DMS114 treated with DMSO at 0.1 percent for 48 hours (cell line): ENCODE measurements at regions not wholly inside any gene's neighbourhood (a gene's known extent, or its start where the extent isn't known, plus 50 kb on each side); places are given as distances from the start of the nearest gene placed in this dataset.

ENCODE experiments used
- DNase-seq: peaks from one replicate; lab custom pipeline; 2025; ENCODE audit not compliant: unreplicated experiment; lab: John Stamatoyannopoulos, UW

DNA sequence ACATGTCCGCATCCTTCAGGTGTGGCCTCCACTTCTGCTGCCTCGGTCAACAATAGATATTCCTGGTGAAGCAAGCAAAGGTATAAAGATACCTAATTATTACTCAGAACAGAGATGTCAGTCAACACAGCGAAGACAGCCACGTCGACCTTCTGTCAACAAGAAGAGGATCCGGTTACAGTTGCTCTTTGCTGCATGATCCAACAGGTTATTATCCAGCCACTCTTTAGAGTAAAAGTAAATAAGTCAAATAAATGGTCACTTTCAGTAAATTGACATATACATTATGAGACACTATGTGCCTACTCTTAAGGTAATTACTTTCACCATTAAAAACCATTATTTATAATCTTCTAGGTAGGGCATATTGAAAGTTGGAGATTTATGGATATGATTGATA lies 356.8 kb upstream of the ATP11B start:
- no peak for DNase-seq

- DNase-seq: no peak
These were observed 354.9 kb upstream of the ATP11B start for GRCh38 chr3:182438398-182438797.

- no peak for DNase-seq
These were observed 353.2 kb upstream of the ATP11B start for GRCh38 chr3:182440101-182440500.

DNA sequence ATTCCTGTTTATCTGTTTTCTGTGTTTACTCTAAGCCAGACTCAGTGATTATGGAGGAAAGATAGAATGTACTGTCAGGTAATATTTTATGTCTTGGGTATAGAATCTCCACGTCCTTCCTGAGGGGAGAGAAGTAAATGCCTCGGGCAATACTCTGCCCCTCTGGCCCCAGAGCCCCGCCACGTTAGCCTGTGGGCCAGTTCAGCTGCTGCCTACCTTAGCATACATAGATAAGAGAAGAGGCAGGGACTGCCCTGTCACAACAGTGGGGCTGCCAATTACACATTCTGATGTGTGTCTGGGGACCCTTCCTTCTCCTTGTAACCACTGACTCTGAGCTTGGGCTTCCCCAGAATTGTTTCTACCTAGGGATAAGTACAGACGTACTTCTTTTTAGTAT lies 347.7 kb upstream of the ATP11B start:
- no peak for DNase-seq

GRCh38 chr3:182450942-182451787 lies 342.1 kb upstream of the ATP11B start:
- DNase-seq: no peak

GRCh38 chr3:182451871-182452270 lies 341.4 kb upstream of the ATP11B start:
- no peak for DNase-seq

DNA sequence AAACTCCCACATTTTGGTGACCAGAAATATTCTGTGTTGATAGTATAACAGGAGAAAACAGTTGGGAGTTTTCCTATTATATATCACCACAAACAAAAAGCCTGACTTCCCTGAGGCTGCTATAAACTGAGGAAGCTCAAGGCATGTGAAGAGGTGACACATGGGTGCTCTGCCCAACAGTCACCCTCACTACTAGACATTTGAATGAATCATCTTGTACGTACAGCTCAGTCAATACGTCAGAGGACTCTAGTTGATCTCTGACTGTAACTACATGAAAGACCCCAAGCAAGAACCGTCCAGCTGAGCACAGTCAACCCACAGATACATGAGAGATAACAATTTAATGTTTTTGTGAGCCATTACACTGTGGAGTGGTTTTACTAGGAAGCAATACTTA lies 338.3 kb upstream of the ATP11B start:
- DNase-seq: no peak

- no peak for DNase-seq
These were observed 333.0 kb upstream of the ATP11B start for GRCh38 chr3:182460303-182460702.

DNA sequence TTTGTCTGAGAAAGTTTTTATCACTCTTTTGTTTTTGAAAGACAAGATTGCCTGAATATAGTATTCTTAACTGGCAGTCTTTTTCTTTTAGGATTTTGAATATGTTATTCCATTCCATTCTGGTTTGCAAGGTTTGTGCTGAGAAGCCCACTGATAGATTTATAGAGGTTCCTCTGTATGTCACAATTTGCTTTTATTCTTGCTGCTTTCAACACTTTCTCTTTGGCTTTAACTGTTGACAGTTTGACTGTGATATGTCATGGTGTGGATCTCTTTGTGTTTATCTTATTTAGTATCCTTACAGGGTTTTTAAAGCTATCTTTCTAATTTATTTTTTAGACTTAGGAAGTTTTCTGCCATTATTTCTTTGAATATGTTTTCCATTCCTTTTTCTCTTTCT lies 331.2 kb upstream of the ATP11B start:
- DNase-seq: no peak

DNA sequence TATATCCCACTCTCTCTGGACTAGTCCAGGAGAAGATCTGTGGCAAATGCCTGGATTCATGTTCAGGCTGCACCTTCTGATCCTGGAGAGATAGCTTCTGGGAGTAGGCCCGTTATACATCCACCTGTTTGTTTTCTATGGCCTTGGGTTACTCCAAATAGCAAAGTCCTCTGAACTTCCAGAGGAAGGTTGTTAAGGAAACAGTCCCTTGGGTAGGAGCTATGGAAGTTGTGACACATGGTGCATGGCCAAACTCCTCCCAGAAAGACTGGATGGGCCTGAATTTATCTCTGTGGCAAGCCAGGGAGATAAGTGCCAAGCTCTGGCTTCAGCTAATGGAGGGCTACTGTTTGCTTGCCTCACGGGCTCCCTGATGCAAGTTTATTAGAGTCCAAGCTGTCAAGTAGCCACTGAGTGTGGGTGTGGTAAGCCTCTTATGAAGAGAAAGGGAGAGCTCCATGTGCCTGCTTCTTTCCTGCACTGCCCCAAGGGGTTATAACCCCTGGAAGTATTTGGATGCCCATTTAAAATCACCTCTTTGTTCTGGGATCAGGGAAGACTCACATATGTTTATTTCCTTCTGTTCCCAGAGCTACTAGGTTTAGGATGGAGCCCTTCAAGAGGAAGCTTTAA lies 328.7 kb upstream of the ATP11B start:
- DNase-seq: no peak

GRCh38 chr3:182465301-182466185 lies 327.8 kb upstream of the ATP11B start:
- no peak for DNase-seq

- DNase-seq: no peak
These were observed 324.2 kb upstream of the ATP11B start for GRCh38 chr3:182469086-182469485.

- DNase-seq: no peak
These were observed 323.1 kb upstream of the ATP11B start for GRCh38 chr3:182470187-182470586.

GRCh38 chr3:182473191-182473710 lies 320.1 kb upstream of the ATP11B start:
- no peak for DNase-seq

GRCh38 chr3:182478369-182478768 lies 314.9 kb upstream of the ATP11B start:
- DNase-seq: no peak

GRCh38 chr3:182479419-182480336 lies 313.6 kb upstream of the ATP11B start:
- DNase-seq: no peak

- DNase-seq: no peak
These were observed 310.6 kb upstream of the ATP11B start for GRCh38 chr3:182482705-182483104.

DNA sequence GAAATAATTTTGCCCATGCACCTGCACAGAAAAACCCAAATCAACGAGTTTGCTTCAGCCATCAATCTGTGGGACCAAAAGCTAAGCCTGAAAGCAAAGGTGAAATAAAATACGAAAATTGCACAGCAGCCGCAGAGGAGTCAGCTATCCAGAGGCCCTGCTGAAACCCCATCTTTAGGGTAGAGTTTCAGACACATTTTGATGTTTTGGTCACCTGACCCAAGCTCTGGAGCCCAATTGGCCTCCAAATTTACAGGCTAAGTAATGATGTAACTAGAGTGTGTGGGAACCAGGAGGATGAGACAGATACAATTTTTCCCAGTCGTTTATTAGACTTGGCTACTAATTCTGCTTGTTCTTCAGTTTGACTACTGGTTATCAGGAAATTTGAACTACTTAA lies 308.6 kb upstream of the ATP11B start:
- DNase-seq: no peak

DNA sequence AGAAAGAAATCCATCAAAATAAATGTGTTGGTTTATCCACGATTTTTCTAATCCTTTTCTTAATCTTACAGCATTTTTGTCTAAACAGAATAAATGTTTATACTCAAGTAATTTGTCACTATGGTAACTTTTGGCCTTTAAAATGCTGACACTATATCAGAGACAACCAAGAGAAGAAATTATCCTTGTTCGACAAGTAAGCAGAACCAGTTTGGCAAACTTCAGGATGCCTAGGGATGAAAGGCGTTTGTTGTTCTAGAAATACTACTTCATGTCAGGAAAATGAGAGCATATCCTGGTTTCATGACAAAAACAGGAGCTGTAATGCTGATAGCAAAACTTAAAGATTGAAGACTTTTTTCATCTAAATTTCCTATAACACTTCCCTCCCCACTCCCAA lies 308.0 kb upstream of the ATP11B start:
- DNase-seq: no peak

DNA sequence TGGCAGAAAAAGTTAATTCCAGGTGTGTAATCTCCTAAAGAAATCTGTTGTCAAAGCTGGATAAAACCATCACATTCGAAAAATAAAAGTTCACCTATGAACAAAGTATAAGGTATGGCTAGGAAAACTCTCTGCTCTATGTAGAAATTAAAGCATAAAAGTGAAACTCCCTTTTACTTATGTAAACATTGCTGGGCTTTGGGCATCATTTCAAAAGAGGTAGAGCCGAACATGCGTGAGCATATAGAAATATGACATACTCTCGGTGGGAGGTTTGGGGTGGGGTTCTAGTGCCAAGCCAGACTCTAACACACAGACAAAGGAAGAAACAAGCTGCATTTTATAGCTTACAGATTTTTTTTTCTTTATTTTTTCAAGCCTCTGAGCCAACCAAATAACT lies 306.8 kb upstream of the ATP11B start:
- DNase-seq: no peak
